ENCODE measurements at regions not wholly inside any gene's neighbourhood (a gene's known extent, or its start where the extent isn't known, plus 50 kb on each side); places are given as distances from the start of the nearest gene placed in this dataset.
A peak's percentile ranks its signal among the peaks of the same experiment; 100 is the strongest.
"Not testable (repeated sequence)": the region's sequence is repeated elsewhere in the genome, so short reads cannot be mapped to it uniquely, and the experiment has no call there.

DNA sequence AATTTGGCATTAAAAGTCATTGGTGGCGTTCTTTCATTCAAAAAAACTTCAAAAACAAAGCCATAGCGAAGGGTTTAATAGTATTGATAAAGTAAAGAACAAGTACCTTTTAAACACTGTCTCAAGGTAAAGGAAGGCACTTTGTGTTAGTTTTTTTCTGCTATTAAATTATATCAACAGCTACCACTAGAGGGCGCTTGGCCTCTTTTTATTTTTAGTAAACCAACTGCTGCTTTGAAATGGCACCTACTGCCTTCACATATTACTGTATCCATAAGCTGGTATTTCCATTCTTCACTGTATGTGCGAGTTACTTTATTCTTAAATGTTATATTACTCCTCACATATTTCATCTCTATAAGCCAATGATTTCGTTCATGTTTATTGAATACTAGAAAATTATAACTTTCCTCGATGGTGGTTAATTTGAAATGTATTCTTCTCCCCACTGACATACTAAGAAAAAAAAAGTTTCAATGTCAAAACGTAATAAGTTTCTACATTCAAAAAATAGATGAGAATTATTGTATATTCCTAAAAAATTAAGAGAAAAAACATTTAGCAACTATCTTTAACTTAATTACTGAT lies 125.7 kb upstream of the CXADR start:
- peak; percentile 4 to 7 for DNase-seq

DNA sequence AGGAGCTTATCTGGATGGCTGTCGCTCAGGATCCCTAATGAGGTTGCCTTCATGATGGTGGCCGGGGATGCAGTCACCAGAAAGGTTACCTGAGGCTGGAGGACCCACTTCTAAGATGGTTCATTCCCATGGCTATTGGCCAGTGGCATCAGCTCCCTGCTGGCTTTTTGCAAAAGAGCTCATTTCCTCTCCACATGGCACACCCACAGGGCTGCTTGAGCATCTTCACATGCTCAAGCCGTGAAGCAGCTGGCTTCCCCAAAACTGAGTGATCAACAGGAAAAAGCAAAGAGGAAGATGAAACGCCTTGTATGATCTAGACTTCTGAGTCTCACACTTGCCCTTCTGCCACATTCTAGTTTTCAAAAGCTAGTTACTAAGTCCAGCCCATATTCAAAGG lies 124.6 kb upstream of the CXADR start:
- DNase-seq: no peak

DNA sequence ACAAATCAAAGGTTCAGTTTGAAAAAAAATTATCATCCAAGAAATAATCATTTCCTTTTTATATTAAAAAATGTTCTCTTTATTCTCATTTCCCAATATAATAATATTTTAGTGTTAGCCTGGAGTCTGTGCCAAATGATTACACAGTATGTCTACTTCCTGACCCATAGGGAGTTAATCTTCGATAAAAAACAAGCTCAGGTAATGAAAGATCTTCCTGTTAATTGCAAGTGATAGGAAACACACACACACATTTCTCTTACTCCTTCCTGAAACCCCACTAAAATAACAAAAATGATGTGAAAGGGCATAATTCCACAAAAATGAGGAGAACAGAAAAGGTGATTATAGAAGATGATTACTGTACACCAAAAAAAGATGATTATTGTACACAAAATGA lies 123.5 kb upstream of the CXADR start:
- DNase-seq: no peak

- DNase-seq: no peak
Observed at GRCh38 chr21:17390569-17390968, 122.3 kb upstream of the CXADR start.

DNA sequence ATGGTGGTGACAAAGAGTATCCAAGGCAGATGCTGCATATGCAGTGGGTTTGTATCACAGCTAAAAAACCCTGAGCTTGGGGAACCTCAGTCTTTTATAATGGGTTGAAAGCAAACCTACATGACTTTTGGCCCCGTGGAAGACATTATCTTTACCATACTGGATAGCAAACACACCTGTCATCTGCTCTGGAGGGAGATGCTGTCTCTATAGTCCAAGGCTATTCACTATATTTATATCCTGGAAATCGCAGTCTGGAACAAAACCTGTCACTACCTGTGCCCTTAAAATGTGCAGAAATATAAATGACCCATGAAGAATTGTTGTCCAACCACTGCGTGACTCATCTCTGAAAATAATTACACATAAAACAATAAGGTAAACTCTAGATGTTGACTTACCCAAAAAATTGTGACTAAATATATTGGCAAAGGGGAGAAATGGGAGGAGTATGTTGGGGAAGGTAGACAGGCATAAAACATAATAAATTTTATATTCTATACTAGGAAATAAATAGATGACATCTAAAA lies 121.0 kb upstream of the CXADR start:
- no peak for DNase-seq

DNA sequence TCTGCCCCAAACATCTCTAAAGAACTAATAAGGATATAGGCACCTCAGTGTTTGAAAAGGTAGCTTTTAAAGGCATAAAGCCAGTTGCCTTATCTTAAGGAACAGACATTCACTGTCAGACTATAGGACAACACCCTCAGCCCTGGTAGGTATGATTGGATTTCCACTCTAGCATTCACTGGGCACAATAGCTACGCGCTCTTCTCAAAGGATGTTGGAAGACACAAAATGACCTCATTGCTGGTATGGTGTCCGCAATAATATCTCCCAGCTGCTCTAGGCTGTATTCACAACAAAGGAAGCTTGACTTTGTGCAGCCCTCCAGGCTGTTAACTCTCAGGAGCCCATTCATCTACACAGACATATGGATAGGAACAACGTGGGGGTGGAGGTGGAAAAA lies 119.4 kb upstream of the CXADR start:
- DNase-seq: no peak

DNA sequence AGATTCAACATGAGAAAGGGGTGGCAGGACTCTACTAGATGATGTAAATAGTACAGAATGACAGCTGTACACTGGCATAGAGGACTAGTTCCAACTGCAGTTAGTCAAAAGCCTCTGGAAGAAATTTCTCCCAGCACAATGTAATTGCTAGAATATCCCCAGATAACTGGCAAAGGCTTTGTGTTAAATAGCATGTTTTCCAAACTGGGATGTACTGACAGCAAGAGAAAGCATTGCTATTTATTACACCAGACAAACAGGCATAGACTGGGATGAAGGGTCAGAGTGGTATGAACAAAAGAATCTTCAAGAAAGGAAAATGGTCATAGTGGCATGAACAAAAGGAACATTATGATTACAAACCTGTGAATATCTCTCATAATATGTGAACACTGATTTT lies 115.9 kb upstream of the CXADR start:
- DNase-seq: no peak

- DNase-seq: no peak
Observed at GRCh38 chr21:17397703-17398102, 115.1 kb upstream of the CXADR start.

GRCh38 chr21:17398954-17399353 lies 113.9 kb upstream of the CXADR start:
- DNase-seq: not testable (repeated sequence)

- no peak for DNase-seq
Observed at GRCh38 chr21:17402937-17403336, 109.9 kb upstream of the CXADR start.

- no peak for DNase-seq
Observed at GRCh38 chr21:17406202-17406601, 106.6 kb upstream of the CXADR start.

DNA sequence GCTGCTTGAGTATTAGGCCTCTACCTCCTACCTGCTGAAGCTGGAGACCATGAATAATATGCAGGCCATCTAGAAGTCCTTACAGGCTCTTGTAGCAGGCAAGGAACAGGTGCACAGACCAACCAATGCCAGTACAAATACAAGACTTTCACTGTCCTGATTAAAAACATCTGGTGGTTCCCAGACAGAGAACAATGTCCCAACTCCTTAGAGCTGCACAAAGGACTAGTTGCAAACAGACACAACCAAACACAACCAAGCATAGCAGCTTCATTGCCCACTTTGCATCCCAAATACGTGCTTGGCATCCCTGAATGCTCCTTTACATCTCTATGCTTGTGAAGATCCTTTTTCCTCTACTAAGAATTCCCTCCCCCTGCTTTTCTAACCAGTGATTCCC lies 98.1 kb upstream of the CXADR start:
- DNase-seq: no peak

DNA sequence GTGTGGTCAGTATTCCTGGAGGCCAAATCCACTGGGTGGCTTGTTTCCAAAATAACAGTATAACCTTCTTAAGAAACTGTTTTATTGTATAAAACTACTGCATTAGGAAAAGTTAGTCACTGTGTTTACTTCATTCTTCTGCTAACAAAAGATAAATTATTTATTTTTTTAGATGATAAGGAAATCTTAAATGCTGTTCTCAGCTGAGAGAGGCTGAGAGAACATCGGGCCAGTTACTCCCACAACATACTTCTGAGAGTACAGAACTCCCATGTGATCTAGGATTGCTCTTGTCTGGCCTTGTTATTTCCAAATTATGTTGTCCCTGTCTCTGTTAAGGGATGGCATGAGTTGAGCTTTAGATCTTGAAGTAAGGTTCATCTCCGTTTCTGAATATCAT lies 96.7 kb upstream of the CXADR start:
- DNase-seq: no peak

- no peak for DNase-seq
Observed at GRCh38 chr21:17422931-17423330, 89.9 kb upstream of the CXADR start.

- no peak for DNase-seq
Observed at GRCh38 chr21:17427157-17427556, 85.7 kb upstream of the CXADR start.

GRCh38 chr21:17427831-17428483 lies 84.9 kb upstream of the CXADR start:
- DNase-seq: no peak

DNA sequence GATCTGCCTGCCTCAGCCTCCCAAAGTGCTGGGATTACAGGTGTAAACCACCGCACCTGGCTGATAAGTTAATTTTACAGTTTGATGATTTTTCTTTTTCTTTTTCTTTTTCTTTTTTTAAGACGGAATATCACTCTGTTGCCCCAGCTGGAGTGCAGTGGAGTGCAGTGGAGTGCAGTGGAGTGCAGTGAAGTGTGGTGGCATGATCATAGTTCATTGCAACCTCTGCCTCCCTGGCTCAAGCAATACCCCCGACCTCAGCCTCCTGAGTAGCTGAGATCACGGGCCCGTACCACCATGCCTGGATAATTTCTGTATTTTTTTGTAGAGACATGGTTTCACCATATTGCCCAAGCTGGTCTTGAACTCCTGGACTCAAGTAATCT lies 84.4 kb upstream of the CXADR start:
- DNase-seq: no peak

DNA sequence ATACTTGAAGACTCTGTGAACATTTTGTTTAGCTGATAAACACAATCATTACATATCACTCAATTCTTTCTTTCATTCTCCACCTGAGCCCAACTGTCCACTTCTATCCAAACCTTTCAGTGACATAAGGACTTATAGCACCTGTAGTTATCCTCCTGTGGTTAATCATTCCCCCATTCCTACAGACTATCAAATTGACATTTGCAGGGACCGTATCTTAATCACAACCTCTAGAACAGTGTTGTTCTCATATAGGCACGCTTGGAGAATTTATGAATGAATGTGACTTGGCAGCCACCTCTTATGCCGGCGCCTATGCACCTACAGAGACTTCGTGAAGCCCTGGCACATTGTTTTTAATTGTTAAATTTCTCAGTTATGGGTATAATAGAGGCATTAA lies 83.9 kb upstream of the CXADR start:
- DNase-seq: no peak

DNA sequence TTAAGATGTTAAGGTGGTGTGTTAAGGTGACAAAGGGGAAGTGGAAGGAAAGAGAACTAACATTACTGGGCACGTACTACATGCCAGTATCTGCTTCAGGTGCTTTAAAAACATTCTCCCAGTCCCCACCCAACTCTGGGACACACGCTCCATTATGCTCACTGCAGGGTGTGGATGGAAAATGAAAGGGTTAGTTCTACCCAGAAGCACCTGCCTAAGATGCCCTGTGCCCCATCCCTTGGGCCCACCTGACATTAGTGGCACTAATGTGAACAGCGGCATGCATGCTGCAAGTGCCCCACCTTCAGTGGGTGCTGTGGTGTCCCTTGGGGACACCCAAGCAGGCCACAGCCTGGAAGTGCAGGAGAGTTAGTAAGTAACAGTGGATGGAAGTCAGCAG lies 82.9 kb upstream of the CXADR start:
- DNase-seq: no peak

GRCh38 chr21:17432732-17433057 lies 80.1 kb upstream of the CXADR start:
- DNase-seq: no peak

DNA sequence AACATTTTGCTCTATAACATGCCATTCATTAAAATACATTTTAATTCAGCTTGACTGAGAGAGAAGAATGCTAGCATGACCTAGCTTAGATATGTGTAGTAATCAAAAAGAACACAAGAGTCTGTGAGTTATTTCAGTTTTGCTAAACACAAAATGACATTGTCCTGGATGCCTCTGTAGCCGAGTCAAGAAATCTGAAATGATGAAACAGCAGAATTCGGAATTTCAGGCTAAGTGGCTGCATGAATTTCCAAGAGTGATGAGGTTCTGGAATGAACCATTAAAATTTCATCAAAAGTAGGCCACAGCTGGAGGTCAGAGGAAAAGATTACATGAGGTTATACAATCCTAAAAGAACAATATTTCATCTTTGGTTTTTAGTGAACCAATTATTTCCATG lies 79.1 kb upstream of the CXADR start:
- no peak for DNase-seq

DNA sequence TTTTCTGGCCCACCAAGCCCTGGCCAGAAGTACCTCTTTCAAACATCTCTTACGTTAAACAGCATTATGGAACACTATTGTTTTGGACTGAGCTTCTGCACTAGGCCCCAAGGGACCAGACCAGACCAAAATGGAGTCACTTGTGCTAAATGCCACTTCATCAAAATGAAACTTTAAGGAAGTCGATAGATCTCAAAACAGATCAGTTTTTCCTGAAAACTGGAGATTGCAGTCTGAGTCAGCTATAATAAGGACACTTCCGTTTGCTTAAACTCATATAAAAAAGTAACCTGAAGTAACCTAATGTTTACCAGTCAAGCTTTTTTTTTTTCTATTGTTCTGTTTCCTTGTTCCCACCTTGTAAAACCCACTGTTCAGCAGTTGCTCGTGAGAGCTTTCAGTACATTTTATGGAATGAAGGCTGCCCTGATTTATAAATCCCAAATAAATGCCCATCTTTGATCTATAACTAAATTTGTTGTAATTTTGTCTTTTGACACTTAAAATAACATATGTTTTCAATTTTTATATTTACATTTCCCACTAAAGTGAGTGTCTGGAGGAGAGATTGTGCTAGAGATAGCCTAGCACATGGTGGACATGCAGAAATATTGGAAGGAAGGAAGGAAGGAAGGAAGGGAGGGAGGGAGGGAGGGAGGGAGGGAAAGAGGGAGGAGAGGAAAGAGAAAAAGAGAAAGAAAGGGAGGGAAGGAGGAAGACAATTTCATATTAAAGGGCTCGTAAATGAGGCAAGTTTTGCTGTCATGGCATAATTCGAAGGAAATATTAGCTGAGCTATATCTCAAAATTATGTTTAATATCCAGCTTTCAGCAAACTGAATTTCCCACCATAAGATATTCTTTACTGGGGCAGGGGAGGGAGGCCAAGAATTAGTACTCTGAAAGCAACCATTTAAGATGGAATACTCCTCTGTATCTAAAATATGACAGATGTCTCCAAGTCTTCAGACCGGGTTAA lies 77.0 kb upstream of the CXADR start:
- DNase-seq: no peak

DNA sequence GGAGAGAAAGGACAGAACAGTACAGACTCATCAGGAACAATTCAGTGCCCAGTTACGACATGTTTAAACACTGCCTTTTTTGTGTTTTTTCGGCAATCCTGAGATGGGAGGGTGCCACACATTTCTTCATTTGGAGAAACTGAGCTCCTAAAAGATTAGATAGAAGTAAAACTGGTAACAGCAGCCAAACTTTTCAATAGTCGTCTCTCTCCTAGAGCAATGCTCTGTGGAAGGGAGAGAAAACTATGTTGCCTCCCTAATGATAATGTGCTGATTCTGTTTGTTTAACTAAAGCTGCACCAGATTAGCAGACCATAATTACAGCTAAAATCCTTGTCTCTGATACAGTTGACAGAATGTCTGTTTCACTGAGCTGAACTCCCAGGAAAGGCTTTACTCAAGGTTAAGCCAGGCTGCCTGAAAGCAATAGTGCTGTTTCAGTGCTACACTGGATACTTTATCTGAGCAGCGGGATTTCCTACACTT lies 76.2 kb upstream of the CXADR start:
- no peak for DNase-seq

DNA sequence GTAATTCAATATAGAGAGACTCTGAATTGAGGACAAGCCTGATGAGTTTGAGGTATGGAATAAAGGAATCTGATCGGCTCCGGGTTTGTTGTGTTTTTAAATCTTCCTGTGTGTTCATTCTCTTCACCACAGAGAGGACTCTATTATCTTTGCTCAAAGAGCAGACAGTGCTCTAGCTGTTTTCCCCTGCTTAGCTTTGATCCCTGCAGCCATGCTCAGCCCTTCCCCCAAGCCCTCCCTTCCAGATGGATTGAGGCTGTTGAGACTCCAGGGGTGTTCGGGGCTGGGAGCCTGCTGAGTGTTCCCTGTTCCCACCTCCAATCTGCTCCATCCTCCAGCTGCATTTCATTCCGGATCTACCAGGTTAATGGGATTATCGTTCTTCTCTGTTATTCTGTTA lies 74.2 kb upstream of the CXADR start:
- no peak for DNase-seq
